CD4-positive, alpha-beta T cell treated with Interleukin-4 for 1 hour (primary cell): ENCODE measurements at regions not wholly inside any gene's neighbourhood (a gene's known extent, or its start where the extent isn't known, plus 50 kb on each side); places are given as distances from the start of the nearest gene placed in this dataset.

Experiments used
- DNase-seq, 2 donors: peaks; one replicate each; pipeline ENCODE4 v3.0.0-alpha.2; 2020 to 2022

DNA sequence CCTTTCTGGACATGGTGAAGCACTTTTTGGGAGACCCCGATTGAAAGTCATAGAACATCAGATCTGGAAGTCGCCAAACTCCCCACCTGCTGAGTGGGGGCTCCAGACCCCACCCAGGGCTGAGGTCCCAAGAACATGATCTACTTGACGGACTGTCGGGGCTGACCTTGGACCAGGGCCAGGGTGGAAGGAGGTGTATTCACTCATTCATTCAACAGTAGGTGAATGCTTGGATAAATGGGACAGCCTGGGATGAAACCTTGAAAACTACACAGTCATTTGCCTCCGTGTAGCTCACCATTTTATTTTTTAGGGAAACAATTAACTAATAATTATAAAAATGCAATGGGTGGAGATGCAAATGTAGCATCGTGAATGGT is 629.0 kb downstream of the BRD1 start:
- no peak for DNase-seq

DNA sequence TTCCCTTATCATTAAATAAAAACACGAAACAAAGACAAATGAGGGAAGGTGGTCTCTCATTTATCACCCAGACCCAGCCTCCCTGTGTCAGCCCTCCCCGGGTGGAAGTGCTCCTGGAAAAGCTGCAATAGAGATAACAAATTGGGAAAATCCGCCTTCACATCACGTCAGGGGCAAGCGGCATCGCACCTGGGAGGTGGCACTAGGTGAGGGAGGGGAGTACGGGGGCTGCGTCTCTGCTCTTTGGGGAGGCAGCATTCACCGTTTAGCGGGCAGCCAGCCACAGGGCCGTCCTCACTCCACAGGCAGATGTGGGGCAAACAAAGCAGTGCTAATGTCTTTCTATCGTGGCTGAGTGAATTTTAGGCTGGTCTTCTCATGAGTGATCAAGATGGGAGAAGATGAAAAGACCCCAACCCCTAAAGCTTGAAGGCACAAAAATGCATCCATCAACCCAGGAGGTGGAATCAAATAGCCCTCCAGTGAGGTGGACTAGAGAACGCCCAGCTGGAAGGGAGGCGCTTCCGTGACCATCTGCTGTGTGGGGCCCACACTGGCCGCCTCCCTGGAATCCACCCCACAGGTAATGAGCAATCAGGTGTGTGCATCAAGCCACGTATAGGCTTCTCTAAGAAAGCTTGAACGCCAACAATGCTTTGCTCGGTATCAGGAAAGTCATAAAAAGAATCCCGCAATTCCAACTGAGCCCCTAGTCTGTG is 629.5 kb downstream of the BRD1 start:
- peak in 1 of 2 donors; percentile 9 for DNase-seq

DNA sequence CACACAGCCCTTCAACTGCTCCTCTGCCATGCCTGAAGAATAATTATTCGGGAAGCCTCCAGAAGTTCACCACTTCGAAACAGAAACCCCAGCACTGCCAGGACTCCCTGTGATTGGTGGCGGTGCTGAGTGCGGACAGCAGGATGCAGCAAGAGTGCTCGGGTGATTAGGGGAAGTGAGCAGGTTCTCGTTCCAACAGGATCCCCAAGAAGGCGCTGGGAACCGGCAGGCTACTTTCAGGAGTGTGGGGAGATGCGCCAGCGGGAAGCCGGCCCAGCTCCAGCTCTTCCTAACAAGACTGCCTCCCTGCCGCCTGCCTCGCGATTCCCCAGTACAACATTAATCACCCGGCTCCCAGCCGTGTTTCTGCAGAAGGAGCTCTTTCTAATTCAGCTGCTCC is 630.2 kb downstream of the BRD1 start:
- no peak for DNase-seq

DNA sequence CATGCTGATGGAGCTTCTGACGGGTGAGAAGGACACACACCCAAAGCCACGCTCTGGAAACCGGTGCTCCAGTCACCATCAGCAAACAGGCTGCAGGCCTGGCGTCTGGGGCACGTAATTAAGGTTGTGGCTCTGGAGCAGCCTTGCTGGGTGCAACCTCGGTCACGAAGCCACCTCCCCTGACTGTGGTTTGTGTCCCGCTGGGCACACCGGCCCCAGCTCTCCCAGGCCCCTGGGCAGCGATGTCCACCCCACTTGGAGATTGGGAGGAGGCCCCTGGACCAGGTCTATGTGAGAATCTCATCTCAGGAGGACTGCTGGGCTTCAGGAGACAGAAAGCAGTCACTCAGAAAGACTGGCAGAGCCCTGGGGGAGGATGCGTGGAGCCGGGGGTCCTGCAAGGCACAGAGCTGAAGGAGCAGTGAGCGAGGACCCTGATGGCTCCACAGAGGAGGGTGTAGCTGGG is 631.6 kb downstream of the BRD1 start:
- DNase-seq, result no peak

DNA sequence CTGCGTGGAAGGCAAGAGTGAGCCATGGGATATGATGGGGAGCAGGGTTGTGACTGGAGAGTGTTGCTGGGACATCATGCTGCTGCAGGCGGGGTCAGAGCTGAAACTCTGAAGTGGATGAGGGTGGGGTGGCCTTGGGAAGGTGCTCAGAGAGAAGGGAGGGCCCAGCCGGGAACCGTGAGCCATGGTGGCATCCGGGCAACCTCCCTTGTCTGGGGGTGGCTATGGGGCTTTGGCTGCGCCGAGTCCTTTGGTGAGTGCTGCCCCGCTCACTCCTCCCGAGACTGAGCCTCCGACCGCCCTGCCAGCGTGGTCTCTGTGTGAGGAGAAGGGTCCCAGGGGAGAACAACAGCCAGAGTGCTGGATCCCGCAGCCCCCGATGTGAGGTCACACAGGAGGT is 632.0 kb downstream of the BRD1 start:
- DNase-seq, result no peak

DNA sequence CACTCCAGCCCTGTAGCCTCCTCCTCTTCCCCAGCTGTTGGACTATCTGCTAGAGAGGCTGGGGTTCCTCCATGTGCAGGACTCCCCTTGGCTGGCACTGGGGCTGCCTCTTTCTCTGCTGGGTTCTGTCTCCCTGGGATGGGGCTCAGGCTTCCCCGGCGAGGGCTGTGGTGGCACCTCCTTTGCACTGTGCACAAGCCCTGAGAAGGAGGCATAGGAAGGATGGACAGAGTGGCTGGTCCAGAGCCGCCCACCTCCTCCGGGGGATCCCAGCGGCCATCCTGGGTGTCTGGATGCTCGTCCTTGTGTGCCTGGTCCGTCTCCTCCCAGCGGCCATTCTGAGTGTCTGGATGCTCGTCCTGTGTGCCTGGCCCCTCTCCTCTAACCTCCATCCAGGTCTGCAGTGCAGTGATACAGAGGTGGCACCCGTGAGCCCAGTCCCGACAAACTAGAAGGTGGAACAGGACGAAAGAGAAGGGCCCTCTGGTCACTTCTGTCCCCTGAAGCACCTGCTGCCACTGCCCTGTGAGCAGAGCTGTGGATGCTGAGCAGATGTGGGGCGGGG is 633.7 kb downstream of the BRD1 start:
- no peak for DNase-seq

DNA sequence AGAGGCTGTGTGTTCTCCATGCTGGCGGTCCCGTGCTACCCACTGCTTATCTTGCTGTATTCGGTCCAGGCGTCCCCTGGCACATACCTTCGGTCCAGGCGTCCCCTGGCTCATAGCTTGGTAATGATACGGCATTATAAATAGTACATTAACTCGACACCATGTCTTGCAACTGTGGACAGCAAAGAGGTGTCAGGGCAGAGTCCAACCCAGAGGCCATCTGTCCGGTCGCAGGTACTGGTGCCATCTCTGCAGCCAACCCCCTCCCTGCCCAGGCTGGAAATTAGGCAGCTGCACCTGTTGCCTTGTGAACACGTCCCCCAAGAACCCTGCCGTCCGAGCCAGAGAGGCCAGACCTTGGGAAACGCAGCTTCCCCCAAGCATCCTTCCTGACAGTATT is 634.3 kb downstream of the BRD1 start:
- no peak for DNase-seq

DNA sequence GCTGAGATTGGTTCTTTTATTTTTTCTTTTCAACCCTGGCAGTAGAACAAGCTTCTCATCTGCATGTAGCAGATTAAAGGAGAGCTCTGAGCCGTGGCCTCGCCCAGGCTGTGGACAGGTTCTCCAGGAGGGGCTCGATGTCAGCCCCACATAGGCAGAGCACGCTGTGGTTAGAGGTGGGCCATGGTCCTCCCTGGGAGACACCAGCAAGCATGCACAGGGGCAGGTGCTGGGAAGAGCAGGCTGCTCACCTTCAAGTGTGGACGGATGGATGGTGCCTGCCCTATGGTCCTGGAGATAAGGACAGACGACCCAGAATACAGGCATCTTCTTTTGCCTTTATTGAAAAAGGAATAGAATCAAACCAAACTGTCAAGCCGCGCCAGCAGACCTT is 634.8 kb downstream of the BRD1 start:
- DNase-seq, result no peak

DNA sequence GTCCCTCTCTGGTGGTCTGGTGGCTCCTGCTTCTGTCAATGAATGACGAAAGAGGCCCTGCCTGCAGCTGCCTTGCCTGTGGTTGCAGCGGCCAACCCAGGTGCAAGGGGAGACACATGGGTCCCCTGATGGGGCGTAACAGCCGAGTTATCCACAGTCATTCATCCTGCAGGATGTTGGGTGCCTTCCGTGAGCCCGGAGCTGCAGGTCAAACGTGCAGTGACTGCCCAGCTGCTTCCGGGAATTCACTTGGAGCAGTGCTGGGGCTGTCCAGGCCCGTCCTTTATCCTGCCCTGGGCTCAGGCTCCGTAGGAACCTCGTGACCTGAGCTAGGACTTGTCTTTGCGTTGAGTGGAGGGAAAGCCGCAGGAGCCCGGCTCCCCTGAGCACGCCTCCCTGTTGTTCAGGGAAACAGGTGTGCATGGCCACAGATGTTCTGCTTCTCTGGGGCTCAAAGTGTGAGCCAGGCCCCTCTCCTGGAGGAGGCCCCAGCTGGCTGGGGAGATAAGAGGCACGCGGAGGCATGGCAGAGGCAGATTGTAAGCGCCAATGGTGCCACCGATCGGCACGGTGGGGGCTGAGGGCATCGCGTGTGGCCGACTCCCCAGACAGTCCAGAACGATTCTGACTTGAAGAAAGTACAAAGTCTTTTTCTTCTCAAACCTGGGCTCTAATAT is 635.4 kb downstream of the BRD1 start:
- no peak for DNase-seq

DNA sequence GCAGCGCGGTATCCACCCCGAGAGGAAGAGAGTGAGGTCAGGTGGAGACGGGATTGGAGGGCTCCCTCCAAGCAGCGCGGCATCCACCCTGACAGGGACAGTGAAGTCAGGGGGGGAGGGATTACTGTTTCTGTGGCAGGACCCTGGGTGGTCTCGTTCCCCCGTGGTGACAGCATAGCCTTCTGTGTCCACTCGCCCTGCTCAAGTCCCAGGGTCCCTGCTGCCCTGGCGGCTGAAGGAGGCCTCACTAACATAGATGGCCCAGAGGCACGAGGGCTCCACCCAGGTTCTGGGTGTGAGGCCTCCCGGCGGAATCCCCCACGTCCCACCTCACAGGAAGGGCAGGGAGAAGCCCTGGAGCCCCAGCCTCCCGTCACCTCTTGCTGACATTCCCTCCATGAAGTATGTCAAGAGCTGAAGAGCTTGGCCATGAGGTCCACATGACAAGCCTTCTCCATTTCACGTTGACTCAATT is 636.1 kb downstream of the BRD1 start:
- DNase-seq, result no peak

DNA sequence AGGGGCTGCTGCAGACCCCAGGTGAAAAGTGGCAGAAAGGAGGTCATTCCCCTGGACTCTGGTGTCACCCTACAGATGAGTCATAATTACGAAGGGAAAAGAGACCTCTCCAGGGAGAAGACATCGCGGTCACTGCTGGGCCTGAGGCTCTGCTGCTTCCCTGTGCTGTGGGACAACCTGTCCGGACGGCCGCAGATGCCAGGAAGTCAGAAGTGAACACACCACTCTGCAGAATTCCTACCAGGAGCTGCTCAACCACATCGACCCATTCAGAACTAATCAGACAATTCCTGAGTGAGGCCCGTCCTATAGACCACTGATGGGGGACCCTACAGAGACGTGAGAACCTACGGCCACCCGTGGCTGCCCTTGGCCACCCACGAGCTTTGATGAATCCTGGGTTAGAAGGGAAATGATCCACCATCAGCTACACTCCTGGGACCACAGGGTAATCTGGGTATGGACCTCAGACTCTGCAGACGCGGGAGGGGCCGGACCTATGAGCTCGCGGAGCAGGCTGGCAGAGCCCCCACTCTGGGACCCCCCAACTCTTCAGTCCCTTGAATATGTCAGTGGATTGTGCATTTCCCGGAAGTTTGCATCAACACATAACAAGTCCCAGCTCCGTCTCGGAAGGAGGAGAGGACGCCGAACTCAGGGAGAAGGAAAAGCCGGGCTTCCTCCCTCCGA is 636.7 kb downstream of the BRD1 start:
- DNase-seq, result no peak

DNA sequence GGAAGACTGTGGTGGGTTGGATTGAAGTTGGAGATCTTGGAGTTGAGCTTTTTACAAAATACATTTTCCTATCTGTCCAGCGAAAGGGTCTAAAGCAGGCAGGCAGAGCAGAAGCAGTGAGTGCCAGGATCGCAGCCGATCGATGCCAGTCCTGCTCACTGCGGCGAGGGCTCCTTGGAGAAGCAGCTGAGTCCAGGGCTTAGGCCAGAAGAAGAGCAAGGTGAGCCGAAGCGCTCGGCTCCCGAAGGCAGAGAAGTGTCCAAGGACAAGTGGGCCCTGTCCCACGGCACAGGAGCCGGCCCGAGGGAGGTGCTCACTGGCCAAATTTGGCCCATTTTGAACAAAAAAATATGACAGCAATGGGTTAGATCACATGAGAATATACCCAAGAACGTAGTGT is 637.8 kb downstream of the BRD1 start:
- DNase-seq, result no peak

DNA sequence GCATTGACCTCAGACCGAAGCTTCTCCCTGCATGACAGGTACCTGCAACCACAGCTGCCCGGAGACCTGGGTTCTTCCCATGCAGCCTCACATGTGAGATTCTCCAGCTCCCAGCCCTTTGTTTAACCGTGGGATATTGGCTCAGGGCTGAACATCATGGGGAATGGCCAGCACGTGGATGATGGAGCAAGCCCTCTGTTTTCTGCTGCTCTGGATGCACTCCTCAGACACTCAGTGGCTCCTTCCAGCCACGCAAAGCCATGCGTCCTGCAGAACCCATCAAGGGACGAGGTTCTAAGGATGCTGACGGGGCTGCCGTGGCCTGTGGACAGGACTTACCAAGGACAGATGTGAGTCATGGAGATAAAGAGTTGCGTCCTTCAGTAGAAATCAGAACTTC is 639.1 kb downstream of the BRD1 start:
- no peak for DNase-seq

DNA sequence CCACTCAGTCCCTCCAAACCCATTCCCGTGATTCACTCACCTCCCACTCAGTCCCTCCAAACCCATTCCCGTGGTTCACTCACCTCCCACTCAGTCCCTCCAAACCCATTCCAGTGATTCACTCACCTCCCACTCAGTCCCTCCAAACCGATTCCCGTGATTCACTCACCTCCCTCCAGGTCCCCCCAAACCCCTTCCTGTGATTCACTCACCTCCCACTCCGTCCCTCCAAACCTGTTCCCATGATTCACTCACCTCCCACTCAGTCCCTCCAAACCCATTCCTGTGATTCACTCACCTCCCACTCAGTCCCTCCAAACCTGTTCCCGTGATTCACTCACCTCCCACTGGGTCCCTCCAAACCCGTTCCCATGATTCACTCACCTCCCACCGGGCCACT is 639.6 kb downstream of the BRD1 start:
- no peak for DNase-seq

DNA sequence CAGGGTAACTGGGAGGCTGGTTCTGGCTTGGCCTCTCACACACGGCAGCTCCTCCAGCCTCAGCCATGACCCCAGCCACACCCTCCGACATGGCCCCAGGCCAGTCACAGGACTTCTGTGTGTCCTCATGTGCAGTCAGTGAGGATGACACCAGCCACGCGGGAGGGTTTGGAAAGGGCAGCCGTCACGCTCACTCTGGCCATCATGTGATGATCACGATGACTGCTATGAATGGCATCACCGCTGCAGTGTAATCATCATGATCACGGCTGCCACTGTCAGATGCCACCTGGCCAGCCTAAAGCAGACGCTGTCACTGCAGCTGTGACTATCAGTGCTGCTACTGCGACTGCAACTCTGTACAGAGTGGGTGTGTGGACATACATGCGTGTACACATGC is 640.9 kb downstream of the BRD1 start:
- DNase-seq, result no peak

DNA sequence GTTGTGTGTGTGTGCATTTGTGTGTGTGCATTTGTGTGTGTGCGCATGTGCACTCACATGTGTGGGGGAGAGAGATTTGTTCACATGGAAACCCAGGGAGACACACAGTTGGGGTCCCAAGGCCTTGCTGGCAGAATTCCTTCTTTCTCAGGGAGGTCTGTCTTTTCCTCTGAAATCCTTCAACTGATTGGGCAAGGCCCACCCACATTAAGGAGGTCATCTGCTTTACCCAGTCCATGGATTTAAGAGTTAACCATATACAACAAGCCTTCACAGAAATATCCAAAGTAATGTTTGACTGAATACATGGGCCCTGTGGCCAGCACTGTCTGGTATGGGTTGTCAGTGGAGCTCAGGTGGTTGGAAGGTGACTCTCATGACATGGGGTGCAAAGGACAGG is 641.4 kb downstream of the BRD1 start:
- no peak for DNase-seq

DNA sequence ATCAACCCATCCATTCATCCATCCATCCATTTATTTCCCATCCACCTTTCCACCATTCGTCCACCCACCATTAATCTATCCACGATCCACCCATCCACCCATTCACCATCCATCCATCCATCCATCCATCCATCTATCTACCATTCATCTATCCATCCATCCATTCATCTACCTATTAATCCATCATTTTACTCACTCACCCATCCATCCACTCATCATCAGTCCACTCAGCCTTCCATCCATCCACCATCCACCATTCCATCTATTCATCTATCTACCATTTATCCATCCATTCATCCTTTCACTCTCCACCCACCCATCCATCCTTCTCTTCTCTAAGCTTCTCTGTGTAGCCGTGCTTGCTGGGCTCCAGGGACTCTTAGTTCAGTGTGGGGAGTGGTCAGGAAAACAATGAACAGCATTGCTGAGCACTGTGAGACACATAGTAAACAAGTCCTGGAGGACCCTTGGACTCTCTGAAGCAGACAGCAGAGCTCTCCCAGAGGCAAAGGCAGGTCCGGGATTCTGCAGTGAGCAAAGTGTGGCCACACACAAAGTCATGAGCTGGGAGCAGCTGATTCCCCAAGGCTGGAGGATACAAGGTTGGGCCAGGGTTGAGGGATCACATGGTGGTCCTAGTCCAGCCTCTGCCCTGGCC is 642.2 kb downstream of the BRD1 start:
- no peak for DNase-seq

DNA sequence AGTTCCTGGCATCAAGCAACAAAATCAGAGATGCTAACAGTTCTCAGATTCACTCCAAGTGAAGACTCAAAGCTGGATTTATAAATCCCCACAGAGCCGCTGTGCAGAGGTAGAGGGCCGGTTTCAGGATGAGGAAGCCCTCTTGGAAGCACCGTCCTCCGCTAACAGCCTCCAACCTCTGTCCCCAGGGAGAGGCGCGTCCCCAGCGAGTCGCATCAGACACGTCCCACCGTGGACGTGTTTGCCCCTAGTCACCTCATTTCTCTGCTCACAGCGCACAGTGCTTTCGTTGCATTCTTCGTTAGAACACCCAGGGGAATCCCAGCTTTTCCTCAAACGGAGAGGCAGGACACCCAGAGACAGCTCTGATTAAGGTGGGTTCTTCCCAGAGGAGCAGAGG is 642.9 kb downstream of the BRD1 start:
- no peak for DNase-seq

DNA sequence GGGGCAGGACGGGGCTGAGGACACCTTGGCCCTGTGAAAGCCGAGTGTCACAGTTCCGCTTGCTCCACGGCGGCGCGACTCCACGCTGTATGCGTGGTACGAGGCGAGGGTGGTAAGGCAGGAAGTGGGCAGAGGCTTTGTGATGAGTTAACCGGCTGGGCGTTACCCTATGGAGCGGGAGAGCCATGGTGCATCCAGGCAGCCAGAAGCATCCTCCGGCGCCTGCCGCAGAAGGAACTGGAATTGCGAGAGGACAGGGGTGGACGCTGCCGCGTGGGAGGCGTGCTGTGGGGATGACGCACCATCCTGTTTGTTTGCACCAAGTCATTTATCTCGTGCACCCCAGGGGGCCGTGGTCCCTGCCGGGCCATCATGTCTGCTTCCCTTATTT is 643.9 kb downstream of the BRD1 start:
- no peak for DNase-seq

DNA sequence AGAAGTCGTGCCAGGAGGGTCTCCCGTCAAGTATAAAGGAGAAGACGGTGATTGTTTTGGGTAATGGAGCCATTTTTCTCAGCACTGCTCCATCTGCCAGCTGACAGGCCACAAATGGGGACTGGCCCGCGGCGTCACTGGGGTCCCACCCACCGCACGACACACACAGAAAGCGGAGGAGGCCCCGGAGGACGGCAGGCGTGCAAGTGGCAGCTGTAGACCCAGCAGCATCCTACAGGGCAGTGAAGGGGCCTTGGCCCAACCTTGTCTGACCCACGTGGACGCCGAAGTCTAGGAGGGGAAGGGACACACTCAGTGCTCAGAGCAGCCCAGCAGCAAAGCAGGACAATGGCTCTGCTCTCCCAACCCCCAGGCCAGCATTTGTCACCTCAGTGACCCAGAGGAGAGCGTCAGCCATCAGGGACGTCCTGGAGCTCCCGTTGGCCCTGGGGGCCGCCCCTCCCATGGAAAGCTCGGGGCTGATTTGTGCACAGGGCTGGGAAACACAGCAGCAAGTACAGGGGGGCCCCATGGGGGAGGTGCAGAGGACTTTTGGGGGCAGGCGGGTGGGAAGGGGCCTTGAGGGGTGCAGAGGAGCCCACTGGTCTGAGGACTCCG is 644.4 kb downstream of the BRD1 start:
- DNase-seq, result no peak

DNA sequence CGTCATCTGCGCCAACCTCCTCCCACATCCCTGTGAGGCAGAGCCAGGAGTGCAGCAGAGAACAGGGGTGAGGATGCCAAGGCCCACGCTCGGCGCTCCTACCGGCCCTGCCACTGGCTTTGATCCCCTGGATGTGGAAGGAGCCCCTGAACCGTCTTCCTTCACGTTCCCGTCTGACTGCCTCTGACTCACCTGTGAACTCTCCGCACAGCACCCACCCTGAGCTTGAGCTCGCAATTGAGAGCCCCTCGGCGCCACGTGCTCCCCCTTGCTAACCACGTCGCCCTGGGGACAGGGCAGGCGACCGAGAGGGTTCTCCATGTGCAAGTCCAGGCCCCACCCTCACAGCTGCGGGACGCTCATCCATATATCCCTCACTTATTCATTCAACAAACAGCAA is 645.3 kb downstream of the BRD1 start:
- DNase-seq, result no peak

DNA sequence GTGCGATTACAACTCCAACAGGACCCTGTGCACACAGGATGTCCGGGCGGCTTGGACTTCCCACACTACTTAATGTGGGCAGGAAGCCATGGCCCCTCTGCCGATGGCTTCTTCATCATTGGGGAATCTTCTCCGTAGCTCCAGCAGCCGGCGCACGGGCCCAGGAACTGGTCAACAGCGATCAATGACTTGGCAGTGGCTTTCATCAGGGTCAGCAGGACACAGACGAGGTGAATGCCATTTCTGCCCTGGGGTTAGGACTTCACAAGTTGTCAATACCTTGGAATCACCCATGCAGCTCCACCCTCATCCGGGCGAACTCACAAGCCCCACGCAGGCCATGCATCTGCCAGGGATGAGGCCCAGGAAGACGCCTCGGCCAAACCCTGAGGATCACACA is 645.7 kb downstream of the BRD1 start:
- DNase-seq, result no peak

DNA sequence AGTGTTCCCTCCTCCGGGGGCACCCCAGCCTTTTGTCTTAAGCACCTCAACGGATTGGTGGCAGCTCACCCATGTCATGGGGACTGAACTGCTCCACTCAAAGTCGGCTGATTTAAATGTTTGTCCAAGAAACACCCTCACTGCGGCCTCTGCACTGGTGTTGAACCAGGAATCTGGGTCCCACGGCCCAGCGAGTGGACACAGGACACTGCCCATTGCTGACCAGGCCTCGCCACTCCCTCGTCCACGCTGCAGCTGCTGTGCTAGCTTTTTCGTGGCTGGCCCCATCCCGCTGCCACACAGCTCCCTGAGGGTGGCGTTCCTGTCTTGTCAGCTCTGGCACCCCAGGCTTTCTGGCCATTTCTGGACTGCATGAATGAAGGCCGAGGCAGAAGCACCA is 646.2 kb downstream of the BRD1 start:
- DNase-seq, result no peak
